AG04449 (cell line): ENCODE measurements at regions not wholly inside any gene's neighbourhood (a gene's known extent, or its start where the extent isn't known, plus 50 kb on each side); places are given as distances from the start of the nearest gene placed in this dataset.

Experiments used
- CTCF ChIA-PET: fragments of 350-600 bp; formaldehyde crosslinking; extraction: SDS; loops from one replicate; lab custom pipeline; 2021; ENCODE audit warnings: antibody characterized with exemption; lab: Yijun Ruan, JAX
- POLR2A ChIA-PET: fragments of 400-600, 350-600 bp; formaldehyde crosslinking; extraction: SDS; loops from one replicate; lab custom pipeline; 2020; ENCODE audit warnings: antibody characterized with exemption, inconsistent platforms; lab: Yijun Ruan, JAX
- DNase-seq: peaks from one replicate; pipeline ENCODE4 v3.0.0-alpha.2; 2010; ENCODE audit warnings: low read depth, low spot score
- H3K4me3 ChIP-seq: 2 replicates; pipeline ENCODE4 v1.5.1; 2011; ENCODE audit warnings: low read depth, mild to moderate bottlenecking, control low read depth, low read length
- CTCF ChIP-seq: IDR thresholded peaks from one replicate; pipeline ENCODE4 v1.5.1; 2011; ENCODE audit warnings: mild to moderate bottlenecking, moderate library complexity, low read length, control low read depth, inconsistent platforms; ENCODE audit not compliant: insufficient read depth; ENCODE audit errors: missing control alignments

GRCh38 chr5:74423383-74423782 lies 217.1 kb downstream of the ENC1 start:
- ChIA-PET CTCF (no interaction called here), POLR2A (no interaction called here)
- DNase-seq: no peak
- no peak overlapping the region for H3K4me3 ChIP-seq
- TF ChIP-seq CTCF: no peak

GRCh38 chr5:74422671-74423070 lies 217.9 kb downstream of the ENC1 start:
- POLR2A ChIA-PET: no interaction called here

GRCh38 chr5:74422030-74422429 lies 218.5 kb downstream of the ENC1 start:
- ChIA-PET CTCF (interaction anchor here (0.7 kb wide), 1 partner anchor 29 kb away, joined by 3 read pairs; no protein-coding TSS in a partner anchor), POLR2A (no interaction called here)
- TF ChIP-seq CTCF: no peak
- H3K4me3 ChIP-seq: no peak overlapping the region
- DNase-seq: no peak

More at GRCh38 chr5:74422671-74423070, 217.9 kb downstream of the ENC1 start:
- H3K4me3 ChIP-seq: no peak overlapping the region
- CTCF ChIA-PET: no interaction called here
- TF ChIP-seq CTCF: no peak
- no peak for DNase-seq

- CTCF ChIA-PET: interaction anchor here (0.7 kb wide), 1 partner anchor 29 kb away, joined by 3 read pairs; no protein-coding TSS in a partner anchor
- POLR2A ChIA-PET: no interaction called here
- no peak for TF ChIP-seq CTCF
- no peak overlapping the region for H3K4me3 ChIP-seq
- no peak for DNase-seq
Observed at GRCh38 chr5:74421377-74421776, 219.2 kb downstream of the ENC1 start.

GRCh38 chr5:74420947-74421346 lies 219.6 kb downstream of the ENC1 start:
- ChIA-PET CTCF (no interaction called here), POLR2A (no interaction called here)

GRCh38 chr5:74420220-74420619 lies 220.3 kb downstream of the ENC1 start:
- no peak overlapping the region for H3K4me3 ChIP-seq
- no peak for DNase-seq
- ChIA-PET CTCF (no interaction called here), POLR2A (interaction anchor here (0.5 kb wide), 1 partner anchor 13 kb away, joined by 3 read pairs; no protein-coding TSS in a partner anchor)
- TF ChIP-seq CTCF: no peak

More at GRCh38 chr5:74420947-74421346, 219.6 kb downstream of the ENC1 start:
- no peak overlapping the region for H3K4me3 ChIP-seq
- no peak for TF ChIP-seq CTCF
- no peak for DNase-seq
